ENCODE measurements at regions not wholly inside any gene's neighbourhood (a gene's known extent, or its start where the extent isn't known, plus 50 kb on each side); places are given as distances from the start of the nearest gene placed in this dataset.

DNA sequence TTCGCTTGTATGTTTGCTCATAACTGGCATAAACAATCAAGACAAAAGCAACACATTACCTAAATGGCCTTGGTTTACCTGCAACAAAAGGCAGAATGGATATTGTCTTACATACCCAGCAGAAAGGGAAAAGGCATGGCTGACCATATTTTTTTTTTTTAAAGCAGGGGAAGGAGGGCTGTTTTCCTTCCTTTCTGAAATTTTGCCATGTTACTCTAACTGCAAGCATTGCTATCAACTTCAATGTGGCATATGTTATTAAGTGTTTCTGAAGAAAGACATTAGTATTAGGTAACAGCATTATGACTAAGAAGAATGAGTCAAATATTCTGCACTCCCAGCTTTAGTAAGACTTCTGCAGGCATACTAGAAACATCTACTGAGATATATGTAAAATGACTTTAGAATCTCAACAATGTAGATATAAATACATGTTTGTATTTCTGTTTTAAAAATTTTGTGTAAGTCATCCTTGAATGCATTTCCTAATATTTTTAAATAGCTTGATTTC, 512.6 kb upstream of the FAM241A start:
- no peaks in the 10 kb centered on the region for H4K20me1 ChIP-seq (ENCODE audit: control insufficient read depth, extremely low read depth, insufficient read depth, low read length)
- H3K4me2 ChIP-seq (ENCODE audit: control insufficient read depth, extremely low read depth, insufficient read depth, low read depth, low read length), result no peak overlapping the region
- TF ChIP-seq EZH2 (IDR thresholded peaks at IDR 0.05; ENCODE audit: low read length), result no peak
- TF ChIP-seq, protein P1, sequence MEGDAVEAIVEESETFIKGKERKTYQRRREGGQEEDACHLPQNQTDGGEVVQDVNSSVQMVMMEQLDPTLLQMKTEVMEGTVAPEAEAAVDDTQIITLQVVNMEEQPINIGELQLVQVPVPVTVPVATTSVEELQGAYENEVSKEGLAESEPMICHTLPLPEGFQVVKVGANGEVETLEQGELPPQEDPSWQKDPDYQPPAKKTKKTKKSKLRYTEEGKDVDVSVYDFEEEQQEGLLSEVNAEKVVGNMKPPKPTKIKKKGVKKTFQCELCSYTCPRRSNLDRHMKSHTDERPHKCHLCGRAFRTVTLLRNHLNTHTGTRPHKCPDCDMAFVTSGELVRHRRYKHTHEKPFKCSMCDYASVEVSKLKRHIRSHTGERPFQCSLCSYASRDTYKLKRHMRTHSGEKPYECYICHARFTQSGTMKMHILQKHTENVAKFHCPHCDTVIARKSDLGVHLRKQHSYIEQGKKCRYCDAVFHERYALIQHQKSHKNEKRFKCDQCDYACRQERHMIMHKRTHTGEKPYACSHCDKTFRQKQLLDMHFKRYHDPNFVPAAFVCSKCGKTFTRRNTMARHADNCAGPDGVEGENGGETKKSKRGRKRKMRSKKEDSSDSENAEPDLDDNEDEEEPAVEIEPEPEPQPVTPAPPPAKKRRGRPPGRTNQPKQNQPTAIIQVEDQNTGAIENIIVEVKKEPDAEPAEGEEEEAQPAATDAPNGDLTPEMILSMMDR (optimal IDR thresholded peaks at IDR 0.05 in 1 of 3, IDR thresholded peaks at IDR 0.05 in 1 of 3, conservative IDR thresholded peaks at IDR 0.05 in 1 of 3; ENCODE audit: extremely low read depth in 1 of 3, insufficient read depth in 2 of 3, low read length in 3 of 3), result no peak
- H3K9ac ChIP-seq (ENCODE audit: control insufficient read depth, extremely low read depth, insufficient read depth, low read length), result no peak overlapping the region
- H3K4me1 ChIP-seq (ENCODE audit: control insufficient read depth, extremely low read depth, insufficient read depth, low read length), result no peaks in the 10 kb centered on the region
- no peaks in the 10 kb centered on the region for H3K79me2 ChIP-seq (ENCODE audit: control insufficient read depth, insufficient read depth, low read length)
- no peak overlapping the region for H3K4me3 ChIP-seq (ENCODE audit: control insufficient read depth in 2 of 3, extremely low read depth in 1 of 3, insufficient read depth in 2 of 3, low read depth in 1 of 3, low read length in 3 of 3)
- H2AFZ ChIP-seq (ENCODE audit: control insufficient read depth, low read length), result no peak overlapping the region
- dilution Hi-C loops (cut with MboI; ENCODE audit: extremely low pct_ligation_motif_present, low sequenced_read_pairs), result no loop called here
- FAIRE-seq (no peak), DNase-seq (ENCODE audit: low read depth, low spot score) (no peak)
- H3K27me3 ChIP-seq (ENCODE audit: control insufficient read depth, extremely low read depth, insufficient read depth, low read length), result no peaks in the 10 kb centered on the region
- no peaks in the 10 kb centered on the region for H3K9me3 ChIP-seq (ENCODE audit: control insufficient read depth, low read depth, low read length)
- no peaks in the 10 kb centered on the region for H3K9me1 ChIP-seq (ENCODE audit: control insufficient read depth, extremely low read depth, insufficient read depth, low read length)
- no peaks in the 10 kb centered on the region for H3K36me3 ChIP-seq (ENCODE audit: control insufficient read depth in 2 of 2, extremely low read depth in 1 of 2, insufficient read depth in 2 of 2, low read length in 2 of 2)
- no peak overlapping the region for H3K27ac ChIP-seq (ENCODE audit: control insufficient read depth, insufficient read depth, low read length)

DNA sequence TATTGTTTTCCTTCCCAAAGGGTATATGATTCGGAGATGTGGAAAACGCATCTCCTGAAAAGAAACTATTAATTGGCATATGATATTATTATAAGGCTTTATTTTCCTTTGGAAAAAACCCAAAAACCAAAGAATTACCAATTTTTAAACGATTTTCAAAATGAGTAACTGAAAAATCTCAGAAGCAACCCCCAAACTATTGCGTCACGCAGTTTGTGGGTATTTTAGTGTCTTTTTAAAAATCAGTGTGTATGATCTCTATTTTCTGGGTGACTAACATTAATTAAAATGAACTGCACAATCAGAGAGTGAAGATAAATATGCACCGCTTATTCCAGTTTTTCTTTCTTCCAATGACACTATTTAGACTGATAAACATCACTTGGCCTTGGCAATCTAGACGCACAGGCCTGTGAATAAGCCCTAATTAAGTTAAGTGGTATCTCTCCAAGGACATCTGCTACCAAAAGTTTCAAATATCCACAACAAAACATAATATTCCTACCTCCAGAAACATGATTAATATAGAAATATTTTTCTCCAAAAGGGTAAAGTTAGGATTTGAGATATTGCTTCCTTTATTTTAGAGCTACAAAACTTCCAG, 511.5 kb upstream of the FAM241A start:
- Histone ChIP-seq H4K20me1 (ENCODE audit: control insufficient read depth, extremely low read depth, insufficient read depth, low read length) (no peaks in the 10 kb centered on the region), H3K4me2 (ENCODE audit: control insufficient read depth, extremely low read depth, insufficient read depth, low read depth, low read length) (no peak overlapping the region), H3K27me3 (ENCODE audit: control insufficient read depth, extremely low read depth, insufficient read depth, low read length) (no peaks in the 10 kb centered on the region), H3K4me1 (ENCODE audit: control insufficient read depth, extremely low read depth, insufficient read depth, low read length) (no peaks in the 10 kb centered on the region), H3K79me2 (ENCODE audit: control insufficient read depth, insufficient read depth, low read length) (no peaks in the 10 kb centered on the region), H3K4me3 (ENCODE audit: control insufficient read depth in 2 of 3, extremely low read depth in 1 of 3, insufficient read depth in 2 of 3, low read depth in 1 of 3, low read length in 3 of 3) (no peak overlapping the region), H3K9me3 (ENCODE audit: control insufficient read depth, low read depth, low read length) (no peaks in the 10 kb centered on the region), H3K9ac (ENCODE audit: control insufficient read depth, extremely low read depth, insufficient read depth, low read length) (no peak overlapping the region), H3K27ac (ENCODE audit: control insufficient read depth, insufficient read depth, low read length) (no peak overlapping the region), H3K36me3 (ENCODE audit: control insufficient read depth in 2 of 2, extremely low read depth in 1 of 2, insufficient read depth in 2 of 2, low read length in 2 of 2) (no peaks in the 10 kb centered on the region), H2AFZ (ENCODE audit: control insufficient read depth, low read length) (no peak overlapping the region), H3K9me1 (ENCODE audit: control insufficient read depth, extremely low read depth, insufficient read depth, low read length) (no peaks in the 10 kb centered on the region)
- FAIRE-seq, result no peak
- dilution Hi-C loops (cut with MboI; ENCODE audit: extremely low pct_ligation_motif_present, low sequenced_read_pairs), result no loop called here
- no peak for DNase-seq (ENCODE audit: low read depth, low spot score)
- TF ChIP-seq, protein P1 (optimal IDR thresholded peaks at IDR 0.05 in 1 of 3, IDR thresholded peaks at IDR 0.05 in 1 of 3, conservative IDR thresholded peaks at IDR 0.05 in 1 of 3; ENCODE audit: extremely low read depth in 1 of 3, insufficient read depth in 2 of 3, low read length in 3 of 3), result no peak
- TF ChIP-seq EZH2 (IDR thresholded peaks at IDR 0.05; ENCODE audit: low read length), result no peak

Measured in keratinocyte (primary cell).